ENCODE measurements at regions not wholly inside any gene's neighbourhood (a gene's known extent, or its start where the extent isn't known, plus 50 kb on each side); places are given as distances from the start of the nearest gene placed in this dataset.
"Not testable (repeated sequence)": the region's sequence is repeated elsewhere in the genome, so short reads cannot be mapped to it uniquely, and the experiment has no call there.

- DNase-seq, result no peak
These were observed 327.6 kb upstream of the SFSWAP start for GRCh38 chr12:131383291-131383690.

- DNase-seq, result no peak
These were observed 326.9 kb upstream of the SFSWAP start for GRCh38 chr12:131383741-131384543.

- no peak for DNase-seq
These were observed 326.4 kb upstream of the SFSWAP start for GRCh38 chr12:131384544-131384855.

- no peak for DNase-seq
These were observed 325.4 kb upstream of the SFSWAP start for GRCh38 chr12:131385313-131386166.

GRCh38 chr12:131386167-131386521 is 324.7 kb upstream of the SFSWAP start:
- no peak for DNase-seq

- no peak for DNase-seq
These were observed 324.1 kb upstream of the SFSWAP start for GRCh38 chr12:131386781-131387180.

GRCh38 chr12:131387281-131388163 is 323.4 kb upstream of the SFSWAP start:
- no peak for DNase-seq

- not testable (repeated sequence) for DNase-seq
These were observed 322.5 kb upstream of the SFSWAP start for GRCh38 chr12:131388164-131389053.

- DNase-seq, result no peak
These were observed 321.6 kb upstream of the SFSWAP start for GRCh38 chr12:131389054-131390013.

- peak; percentile 4 for DNase-seq
These were observed 320.2 kb upstream of the SFSWAP start for GRCh38 chr12:131390412-131391334.

- DNase-seq, result no peak
These were observed 319.5 kb upstream of the SFSWAP start for GRCh38 chr12:131391399-131391798.

- DNase-seq, result not testable (repeated sequence)
These were observed 316.1 kb upstream of the SFSWAP start for GRCh38 chr12:131394752-131395151.

- DNase-seq, result not testable (repeated sequence)
These were observed 315.6 kb upstream of the SFSWAP start for GRCh38 chr12:131395209-131395684.

GRCh38 chr12:131395971-131396573 is 314.8 kb upstream of the SFSWAP start:
- no peak for DNase-seq

GRCh38 chr12:131397493-131398181 is 313.3 kb upstream of the SFSWAP start:
- no peak for DNase-seq

- no peak for DNase-seq
These were observed 311.9 kb upstream of the SFSWAP start for GRCh38 chr12:131399000-131399399.

- not testable (repeated sequence) for DNase-seq
These were observed 310.1 kb upstream of the SFSWAP start for GRCh38 chr12:131400668-131401294.
